Activated naive CD8-positive, alpha-beta T cell treated with anti-CD3 and anti-CD28 coated beads, Interleukin-2, amount 10 ng/mL, durations not matched to agents 7 days and 5 days (primary cell): ENCODE measurements at regions not wholly inside any gene's neighbourhood (a gene's known extent, or its start where the extent isn't known, plus 50 kb on each side); places are given as distances from the start of the nearest gene placed in this dataset.

Source experiments
- ATAC-seq: fragments of 150-1000 bp; cut with Tn5 transposase; one replicate; pipeline ENCODE4 v1.10.0; 2021; ENCODE audit warnings: low read depth, moderate library complexity
- POLR2A ChIA-PET: fragments of 350-600 bp; sonication (Branson Sonifier 250); formaldehyde crosslinking; loops from one replicate; lab custom pipeline; 2021; ENCODE audit warnings: antibody characterized with exemption; lab: Charles Lee
- DNase-seq: peaks from one replicate; pipeline ENCODE4 v3.0.0; 2021
- H3K27ac Mint-ChIP-seq: one replicate; pipeline ENCODE4 v1.8.0; 2022; ENCODE audit warnings: mild to moderate bottlenecking, mixed read lengths
- H3K27me3 Mint-ChIP-seq: one replicate; pipeline ENCODE4 v1.8.0; 2022; ENCODE audit warnings: mild to moderate bottlenecking, moderate library complexity, mixed read lengths
- H3K36me3 Mint-ChIP-seq: one replicate; pipeline ENCODE4 v1.8.0; 2021; ENCODE audit warnings: mild to moderate bottlenecking, mixed read lengths
- H3K4me1 Mint-ChIP-seq: one replicate; pipeline ENCODE4 v1.8.0; 2021; ENCODE audit warnings: mixed read lengths
- H3K4me3 Mint-ChIP-seq: one replicate; pipeline ENCODE4 v1.8.0; 2022; ENCODE audit warnings: mild to moderate bottlenecking, moderate library complexity, mixed read lengths
- H3K9me3 Mint-ChIP-seq: one replicate; pipeline ENCODE4 v1.8.0; 2021; ENCODE audit warnings: mixed read lengths

GRCh38 chr10:90644165-90644564 is 213.7 kb downstream of the HTR7 start:
- Mint-ChIP-seq H3K36me3 (no peaks in the 10 kb centered on the region), H3K27me3 (peaks cover 3% of the 10 kb centered on the region), H3K4me1 (no peaks in the 10 kb centered on the region), H3K27ac (no peak overlapping the region), H3K9me3 (no peaks in the 10 kb centered on the region), H3K4me3 (no peak overlapping the region)
- ATAC-seq = no peak
- POLR2A ChIA-PET = no interaction called here
- no peak for DNase-seq

GRCh38 chr10:90650858-90651257 is 207.0 kb downstream of the HTR7 start:
- POLR2A ChIA-PET = no interaction called here
- H3K4me3 Mint-ChIP-seq = no peak overlapping the region
- H3K4me1 Mint-ChIP-seq = no peaks in the 10 kb centered on the region
- ATAC-seq (no peak), DNase-seq (no peak)
- H3K27me3 Mint-ChIP-seq = peaks cover 3% of the 10 kb centered on the region
- H3K27ac Mint-ChIP-seq = no peak overlapping the region
- peaks cover 1% of the 10 kb centered on the region for H3K9me3 Mint-ChIP-seq
- H3K36me3 Mint-ChIP-seq = no peaks in the 10 kb centered on the region

GRCh38 chr10:90652519-90652918 is 205.3 kb downstream of the HTR7 start:
- H3K9me3 Mint-ChIP-seq = peaks cover 1% of the 10 kb centered on the region
- H3K27ac Mint-ChIP-seq = no peak overlapping the region
- no peaks in the 10 kb centered on the region for H3K36me3 Mint-ChIP-seq
- peaks cover under 1% of the 10 kb centered on the region for H3K27me3 Mint-ChIP-seq
- ATAC-seq (no peak), DNase-seq (no peak)
- no peaks in the 10 kb centered on the region for H3K4me1 Mint-ChIP-seq
- H3K4me3 Mint-ChIP-seq = no peak overlapping the region
- POLR2A ChIA-PET = no interaction called here

- H3K4me1 Mint-ChIP-seq = no peaks in the 10 kb centered on the region
- no peak overlapping the region for H3K4me3 Mint-ChIP-seq
- ATAC-seq (no peak), DNase-seq (no peak)
- POLR2A ChIA-PET = no interaction called here
- no peaks in the 10 kb centered on the region for H3K9me3 Mint-ChIP-seq
- H3K27ac Mint-ChIP-seq = no peak overlapping the region
- H3K36me3 Mint-ChIP-seq = no peaks in the 10 kb centered on the region
- H3K27me3 Mint-ChIP-seq = no peaks in the 10 kb centered on the region
These were observed 199.0 kb downstream of the HTR7 start for GRCh38 chr10:90658791-90659190.

- Mint-ChIP-seq H3K4me3 (no peak overlapping the region), H3K4me1 (no peaks in the 10 kb centered on the region), H3K36me3 (no peaks in the 10 kb centered on the region), H3K27ac (no peak overlapping the region), H3K27me3 (peaks cover 5% of the 10 kb centered on the region), H3K9me3 (no peaks in the 10 kb centered on the region)
- no peak for DNase-seq
- POLR2A ChIA-PET = no interaction called here
- no peak for ATAC-seq
These were observed 191.8 kb downstream of the HTR7 start for GRCh38 chr10:90665905-90666662.

GRCh38 chr10:90674461-90674860 is 183.4 kb downstream of the HTR7 start:
- H3K4me3 Mint-ChIP-seq = no peak overlapping the region
- no peaks in the 10 kb centered on the region for H3K27me3 Mint-ChIP-seq
- no peak for ATAC-seq
- H3K36me3 Mint-ChIP-seq = no peaks in the 10 kb centered on the region
- no peak overlapping the region for H3K27ac Mint-ChIP-seq
- DNase-seq = no peak
- POLR2A ChIA-PET = no interaction called here
- H3K9me3 Mint-ChIP-seq = no peaks in the 10 kb centered on the region
- no peaks in the 10 kb centered on the region for H3K4me1 Mint-ChIP-seq

- Mint-ChIP-seq H3K4me1 (no peaks in the 10 kb centered on the region), H3K36me3 (no peaks in the 10 kb centered on the region), H3K27ac (no peak overlapping the region), H3K27me3 (no peaks in the 10 kb centered on the region), H3K4me3 (no peak overlapping the region), H3K9me3 (no peaks in the 10 kb centered on the region)
- no peak for DNase-seq
- POLR2A ChIA-PET = no interaction called here
- no peak for ATAC-seq
These were observed 182.9 kb downstream of the HTR7 start for GRCh38 chr10:90674928-90675327.

- DNase-seq = no peak
- H3K27me3 Mint-ChIP-seq = no peaks in the 10 kb centered on the region
- no peak overlapping the region for H3K27ac Mint-ChIP-seq
- no peak overlapping the region for H3K4me3 Mint-ChIP-seq
- H3K36me3 Mint-ChIP-seq = no peaks in the 10 kb centered on the region
- H3K9me3 Mint-ChIP-seq = no peaks in the 10 kb centered on the region
- no peaks in the 10 kb centered on the region for H3K4me1 Mint-ChIP-seq
- ATAC-seq = no peak
- POLR2A ChIA-PET = no interaction called here
These were observed 182.2 kb downstream of the HTR7 start for GRCh38 chr10:90675621-90676020.
